GM23338 (cell line): ENCODE measurements at regions not wholly inside any gene's neighbourhood (a gene's known extent, or its start where the extent isn't known, plus 50 kb on each side); places are given as distances from the start of the nearest gene placed in this dataset.

Source experiments
- ATAC-seq: fragments of 200-7000 bp; cut with Tn5 transposase; 3 replicates; pipeline ENCODE4 v1.9.1; 2020
- DNase-seq: peaks from one replicate; pipeline ENCODE4 v3.0.0-alpha.2; 2015; ENCODE audit warnings: low spot score
- H2AFZ ChIP-seq: fragments of 200-600 bp; sonication (generic); 2 replicates; pipeline ENCODE4 v1.8.0; 2016; ENCODE audit warnings: antibody characterized with exemption, mild to moderate bottlenecking, moderate library complexity
- H3F3A ChIP-seq: fragments of 200-600 bp; sonication (generic); replicated peaks from 2 replicates; pipeline ENCODE4 v1.8.0; 2017; ENCODE audit warnings: antibody characterized with exemption, mixed run types, low read depth
- H3K27ac ChIP-seq: fragments of 200-600 bp; sonication (generic); 2 replicates; pipeline ENCODE4 v1.6.1; 2016; ENCODE audit warnings: low read depth
- H3K27me3 ChIP-seq: fragments of 200-600 bp; sonication (generic); 2 replicates; pipeline ENCODE4 v1.8.0; 2016; ENCODE audit warnings: mild to moderate bottlenecking, mixed run types, moderate library complexity; ENCODE audit not compliant: insufficient read depth
- H3K36me3 ChIP-seq: fragments of 200-600 bp; sonication (generic); 2 replicates; pipeline ENCODE4 v1.8.0; 2016; ENCODE audit warnings: mild to moderate bottlenecking; ENCODE audit not compliant: insufficient read depth
- H3K4me1 ChIP-seq: fragments of 200-600 bp; sonication (generic); 2 replicates; pipeline ENCODE4 v1.8.0; 2016; ENCODE audit warnings: mild to moderate bottlenecking, moderate library complexity; ENCODE audit not compliant: insufficient read depth
- H3K4me2 ChIP-seq: fragments of 200-600 bp; sonication (generic); 2 replicates; pipeline ENCODE4 v1.7.1; 2017; ENCODE audit warnings: mixed run types
- H3K4me3 ChIP-seq: fragments of 200-600 bp; sonication (generic); 2 replicates; pipeline ENCODE4 v1.6.1; 2016; ENCODE audit warnings: mixed run types
- H3K79me2 ChIP-seq: fragments of 200-600 bp; sonication (generic); replicated peaks from 2 replicates; pipeline ENCODE4 v1.8.0; 2017; ENCODE audit warnings: mild to moderate bottlenecking; ENCODE audit not compliant: insufficient read depth
- H3K9me2 ChIP-seq: fragments of 200-600 bp; sonication (generic); 2 replicates; pipeline ENCODE4 v1.8.0; 2017; ENCODE audit not compliant: insufficient read depth
- H4K20me1 ChIP-seq: fragments of 200-600 bp; sonication (generic); replicated peaks from 2 replicates; pipeline ENCODE4 v1.8.0; 2017; ENCODE audit warnings: mild to moderate bottlenecking; ENCODE audit not compliant: insufficient read depth
- H3K27ac Mint-ChIP-seq: 2 replicates; pipeline ENCODE4 v1.8.0; 2020; ENCODE audit warnings: inconsistent platforms, mild to moderate bottlenecking, moderate library complexity, mixed read lengths
- H3K27me3 Mint-ChIP-seq: 3 replicates; pipeline ENCODE4 v1.8.0; 2022; ENCODE audit warnings: low read depth, mild to moderate bottlenecking, moderate library complexity, mixed read lengths, inconsistent platforms; ENCODE audit not compliant: insufficient read depth, poor library complexity
- H3K36me3 Mint-ChIP-seq: 3 replicates; pipeline ENCODE4 v1.8.0; 2021; ENCODE audit warnings: low read depth, mild to moderate bottlenecking, inconsistent platforms, moderate library complexity, mixed read lengths
- H3K4me1 Mint-ChIP-seq: 3 replicates; pipeline ENCODE4 v1.8.0; 2020; ENCODE audit warnings: mild to moderate bottlenecking, inconsistent platforms, mixed read lengths
- H3K4me3 Mint-ChIP-seq: 3 replicates; pipeline ENCODE4 v1.8.0; 2021; ENCODE audit warnings: moderate library complexity, mild to moderate bottlenecking, inconsistent platforms, mixed read lengths
- H3K9me3 Mint-ChIP-seq: 3 replicates; pipeline ENCODE4 v1.8.0; 2020; ENCODE audit warnings: moderate library complexity, mild to moderate bottlenecking, inconsistent platforms, mixed read lengths
- CREB1 ChIP-seq: fragments of 250-450 bp; sonication (Bioruptor Pico); IDR thresholded peaks from 2 replicates; pipeline ENCODE4 v1.5.0; 2020; ENCODE audit warnings: low read depth, mild to moderate bottlenecking, moderate library complexity
- EZH2 ChIP-seq: fragments of 200-600 bp; sonication (generic); IDR thresholded peaks from one replicate; pipeline ENCODE4 v1.8.0; 2017; ENCODE audit warnings: antibody characterized with exemption, mild to moderate bottlenecking, low read depth; ENCODE audit not compliant: unreplicated experiment
- EZH2phosphoT487 ChIP-seq: fragments of 200-600 bp; sonication (generic); IDR thresholded peaks from one replicate; pipeline ENCODE4 v1.8.1; 2018; ENCODE audit warnings: antibody characterized with exemption; ENCODE audit not compliant: unreplicated experiment
- JUNB ChIP-seq: IDR thresholded peaks from one replicate; pipeline ENCODE4 v1.6.1; 2016; ENCODE audit warnings: antibody characterized with exemption; ENCODE audit not compliant: unreplicated experiment
- NANOG ChIP-seq: IDR thresholded peaks from 2 replicates; pipeline ENCODE4 v1.6.1; 2016; ENCODE audit warnings: antibody characterized with exemption, borderline replicate concordance
- POLR2AphosphoS5 ChIP-seq: IDR thresholded peaks from 2 replicates; pipeline ENCODE4 v1.6.1; 2016; ENCODE audit warnings: antibody characterized with exemption, low read depth
- STAT1 ChIP-seq: IDR thresholded peaks from one replicate; pipeline ENCODE4 v1.6.1; 2016; ENCODE audit warnings: antibody characterized with exemption; ENCODE audit not compliant: unreplicated experiment
- ZNF114 ChIP-seq: fragments of 250-450 bp; sonication (Bioruptor Pico); IDR thresholded peaks from 2 replicates; pipeline ENCODE4 v1.5.0; 2020; ENCODE audit warnings: mild to moderate bottlenecking, moderate library complexity
- ZNF331 ChIP-seq: fragments of 250-450 bp; sonication (Bioruptor Pico); IDR thresholded peaks from 2 replicates; pipeline ENCODE4 v1.5.0; 2020; ENCODE audit warnings: low read depth, mild to moderate bottlenecking, moderate library complexity
- ZNF462 ChIP-seq: fragments of 250-450 bp; sonication (Bioruptor Pico); IDR thresholded peaks from 2 replicates; pipeline ENCODE4 v1.5.0; 2020; ENCODE audit warnings: mild to moderate bottlenecking, moderate library complexity
- TF ChIP-seq, protein P1 (sequence below), 2 experiments: fragments of 200-600 bp in 1 of 2; sonication (generic) in 1 of 2; conservative IDR thresholded peaks; 2 replicates each; pipeline versions ENCODE4 v1.5.1 to v1.6.1; 2016 to 2017; ENCODE audit warnings: antibody characterized with exemption in 2 of 2, low read depth in 2 of 2, mild to moderate bottlenecking in 2 of 2, moderate library complexity in 1 of 2
- TF ChIP-seq, protein P2 (sequence below): IDR thresholded peaks from 2 replicates; pipeline ENCODE4 v1.6.1; 2016; ENCODE audit warnings: antibody characterized with exemption
- TF ChIP-seq, protein P3 (sequence below): IDR thresholded peaks from one replicate; pipeline ENCODE4 v1.6.1; 2018; ENCODE audit warnings: antibody characterized with exemption; ENCODE audit not compliant: unreplicated experiment

- H4K20me1 ChIP-seq = no peaks in the 10 kb centered on the region
- Mint-ChIP-seq H3K36me3 (no peaks in the 10 kb centered on the region; the same call in 2 of the 3 replicates), H3K9me3 (no peaks in the 10 kb centered on the region), H3K27ac (no peak overlapping the region), H3K27me3 (peaks cover 2% of the 10 kb centered on the region), H3K4me1 (peaks cover 5% of the 10 kb centered on the region), H3K4me3 (no peak overlapping the region)
- H3K4me3 ChIP-seq = no peak overlapping the region
- peak overlapping the region; percentile 73; the same call in 1 of the 2 replicates for H2AFZ ChIP-seq
- no peaks in the 10 kb centered on the region; the same call in 1 of the 2 replicates for H3K9me2 ChIP-seq
- H3K4me2 ChIP-seq = no peak overlapping the region
- ATAC-seq = no peak
- TF ChIP-seq, protein P1, sequence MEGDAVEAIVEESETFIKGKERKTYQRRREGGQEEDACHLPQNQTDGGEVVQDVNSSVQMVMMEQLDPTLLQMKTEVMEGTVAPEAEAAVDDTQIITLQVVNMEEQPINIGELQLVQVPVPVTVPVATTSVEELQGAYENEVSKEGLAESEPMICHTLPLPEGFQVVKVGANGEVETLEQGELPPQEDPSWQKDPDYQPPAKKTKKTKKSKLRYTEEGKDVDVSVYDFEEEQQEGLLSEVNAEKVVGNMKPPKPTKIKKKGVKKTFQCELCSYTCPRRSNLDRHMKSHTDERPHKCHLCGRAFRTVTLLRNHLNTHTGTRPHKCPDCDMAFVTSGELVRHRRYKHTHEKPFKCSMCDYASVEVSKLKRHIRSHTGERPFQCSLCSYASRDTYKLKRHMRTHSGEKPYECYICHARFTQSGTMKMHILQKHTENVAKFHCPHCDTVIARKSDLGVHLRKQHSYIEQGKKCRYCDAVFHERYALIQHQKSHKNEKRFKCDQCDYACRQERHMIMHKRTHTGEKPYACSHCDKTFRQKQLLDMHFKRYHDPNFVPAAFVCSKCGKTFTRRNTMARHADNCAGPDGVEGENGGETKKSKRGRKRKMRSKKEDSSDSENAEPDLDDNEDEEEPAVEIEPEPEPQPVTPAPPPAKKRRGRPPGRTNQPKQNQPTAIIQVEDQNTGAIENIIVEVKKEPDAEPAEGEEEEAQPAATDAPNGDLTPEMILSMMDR (conservative IDR thresholded peaks at IDR 0.05; ENCODE audit: low read depth in 2 of 2) = no peak
- no peak for TF ChIP-seq POLR2AphosphoS5
- TF ChIP-seq JUNB = no peak
- no peak for TF ChIP-seq STAT1
- TF ChIP-seq EZH2phosphoT487 = no peak
- TF ChIP-seq EZH2 = no peak
- no peak for TF ChIP-seq ZNF462 (CRISPR knock-in tag)
- TF ChIP-seq, protein P2, sequence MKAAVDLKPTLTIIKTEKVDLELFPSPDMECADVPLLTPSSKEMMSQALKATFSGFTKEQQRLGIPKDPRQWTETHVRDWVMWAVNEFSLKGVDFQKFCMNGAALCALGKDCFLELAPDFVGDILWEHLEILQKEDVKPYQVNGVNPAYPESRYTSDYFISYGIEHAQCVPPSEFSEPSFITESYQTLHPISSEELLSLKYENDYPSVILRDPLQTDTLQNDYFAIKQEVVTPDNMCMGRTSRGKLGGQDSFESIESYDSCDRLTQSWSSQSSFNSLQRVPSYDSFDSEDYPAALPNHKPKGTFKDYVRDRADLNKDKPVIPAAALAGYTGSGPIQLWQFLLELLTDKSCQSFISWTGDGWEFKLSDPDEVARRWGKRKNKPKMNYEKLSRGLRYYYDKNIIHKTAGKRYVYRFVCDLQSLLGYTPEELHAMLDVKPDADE = no peak
- no peak for TF ChIP-seq CREB1 (CRISPR knock-in tag)
- TF ChIP-seq, protein P3, sequence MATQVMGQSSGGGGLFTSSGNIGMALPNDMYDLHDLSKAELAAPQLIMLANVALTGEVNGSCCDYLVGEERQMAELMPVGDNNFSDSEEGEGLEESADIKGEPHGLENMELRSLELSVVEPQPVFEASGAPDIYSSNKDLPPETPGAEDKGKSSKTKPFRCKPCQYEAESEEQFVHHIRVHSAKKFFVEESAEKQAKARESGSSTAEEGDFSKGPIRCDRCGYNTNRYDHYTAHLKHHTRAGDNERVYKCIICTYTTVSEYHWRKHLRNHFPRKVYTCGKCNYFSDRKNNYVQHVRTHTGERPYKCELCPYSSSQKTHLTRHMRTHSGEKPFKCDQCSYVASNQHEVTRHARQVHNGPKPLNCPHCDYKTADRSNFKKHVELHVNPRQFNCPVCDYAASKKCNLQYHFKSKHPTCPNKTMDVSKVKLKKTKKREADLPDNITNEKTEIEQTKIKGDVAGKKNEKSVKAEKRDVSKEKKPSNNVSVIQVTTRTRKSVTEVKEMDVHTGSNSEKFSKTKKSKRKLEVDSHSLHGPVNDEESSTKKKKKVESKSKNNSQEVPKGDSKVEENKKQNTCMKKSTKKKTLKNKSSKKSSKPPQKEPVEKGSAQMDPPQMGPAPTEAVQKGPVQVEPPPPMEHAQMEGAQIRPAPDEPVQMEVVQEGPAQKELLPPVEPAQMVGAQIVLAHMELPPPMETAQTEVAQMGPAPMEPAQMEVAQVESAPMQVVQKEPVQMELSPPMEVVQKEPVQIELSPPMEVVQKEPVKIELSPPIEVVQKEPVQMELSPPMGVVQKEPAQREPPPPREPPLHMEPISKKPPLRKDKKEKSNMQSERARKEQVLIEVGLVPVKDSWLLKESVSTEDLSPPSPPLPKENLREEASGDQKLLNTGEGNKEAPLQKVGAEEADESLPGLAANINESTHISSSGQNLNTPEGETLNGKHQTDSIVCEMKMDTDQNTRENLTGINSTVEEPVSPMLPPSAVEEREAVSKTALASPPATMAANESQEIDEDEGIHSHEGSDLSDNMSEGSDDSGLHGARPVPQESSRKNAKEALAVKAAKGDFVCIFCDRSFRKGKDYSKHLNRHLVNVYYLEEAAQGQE = no peak
- no peak for TF ChIP-seq ZNF114
- TF ChIP-seq ZNF331 (CRISPR knock-in tag) = no peak
- no peak for TF ChIP-seq NANOG
- no peak for DNase-seq
- no peaks in the 10 kb centered on the region for H3F3A ChIP-seq
- no peaks in the 10 kb centered on the region for H3K27me3 ChIP-seq
- no peak overlapping the region for H3K27ac ChIP-seq
- H3K79me2 ChIP-seq = no peaks in the 10 kb centered on the region
- no peaks in the 10 kb centered on the region for H3K36me3 ChIP-seq
- H3K4me1 ChIP-seq = no peaks in the 10 kb centered on the region
Measured at GRCh38 chr1:87814573-87814972, 485.9 kb downstream of the LMO4 start.
